NCI-H510A treated with DMSO at 0.1 percent for 48 hours (cell line): ENCODE measurements at regions not wholly inside any gene's neighbourhood (a gene's known extent, or its start where the extent isn't known, plus 50 kb on each side); places are given as distances from the start of the nearest gene placed in this dataset.

Experiments used
- DNase-seq: peaks from one replicate; lab custom pipeline; 2025; lab: John Stamatoyannopoulos, UW

GRCh38 chr10:83983578-83984255 is 155.6 kb upstream of the GHITM start:
- DNase-seq: peak; percentile 42

- no peak for DNase-seq
Measured at GRCh38 chr10:83984256-83984640, 155.1 kb upstream of the GHITM start.

DNA sequence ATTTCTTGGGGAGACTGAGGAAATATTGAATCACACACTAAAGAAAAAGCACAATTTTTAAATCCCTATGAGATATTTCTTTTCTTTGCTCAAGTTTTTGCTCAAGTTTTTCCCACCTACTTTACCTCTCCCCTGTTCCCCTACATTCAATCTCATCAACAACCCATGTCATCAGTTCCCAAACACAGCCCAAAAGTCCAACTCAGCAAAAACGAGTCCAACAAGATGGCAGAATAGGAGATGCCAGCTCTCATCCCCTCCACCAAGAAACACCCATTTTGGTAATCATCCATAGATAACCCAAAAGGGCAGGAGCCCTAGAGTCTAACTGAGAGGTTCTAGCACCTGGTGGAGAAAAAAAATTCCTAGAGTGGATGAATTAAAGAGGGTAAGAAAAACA is 152.5 kb upstream of the GHITM start:
- no peak for DNase-seq

DNA sequence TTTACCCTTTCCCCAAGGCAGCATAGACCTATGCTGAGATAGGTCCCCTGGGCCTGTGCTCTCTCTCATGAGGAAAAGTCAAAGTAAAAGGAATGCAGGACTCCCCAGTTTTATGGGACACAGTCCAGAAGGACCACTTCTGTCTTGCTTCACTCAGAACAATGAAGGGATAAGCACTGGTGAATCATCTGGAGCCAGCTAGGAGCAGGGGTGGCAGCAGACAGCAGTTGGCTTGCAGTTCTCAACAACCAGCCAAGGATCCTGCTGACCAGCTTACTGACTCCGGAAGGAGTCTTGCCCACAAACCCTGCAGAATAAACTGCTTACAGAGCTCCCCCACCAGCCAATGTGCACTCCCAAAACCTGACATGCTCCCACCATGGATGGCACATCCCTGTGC is 152.1 kb upstream of the GHITM start:
- no peak for DNase-seq

DNA sequence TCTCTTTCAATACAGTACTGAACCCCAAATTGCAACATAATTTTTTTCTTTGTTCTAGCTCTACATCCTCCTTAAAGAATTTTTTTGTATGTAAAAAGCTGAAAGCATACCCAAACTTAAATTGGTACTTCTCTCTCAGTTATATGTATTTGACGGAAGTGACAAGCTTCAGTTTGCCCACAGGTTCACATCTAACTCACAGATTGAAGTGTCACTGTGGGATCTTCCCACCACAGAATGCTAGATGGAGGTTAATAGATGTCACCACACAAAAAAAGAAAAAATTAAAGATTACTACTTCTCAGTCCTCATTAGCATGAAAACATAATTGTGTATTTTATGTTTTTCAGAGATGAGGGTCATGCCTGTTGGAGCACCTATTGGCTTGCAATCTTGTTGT is 150.9 kb upstream of the GHITM start:
- DNase-seq: no peak

GRCh38 chr10:83990126-83990525 is 149.2 kb upstream of the GHITM start:
- DNase-seq: no peak

DNA sequence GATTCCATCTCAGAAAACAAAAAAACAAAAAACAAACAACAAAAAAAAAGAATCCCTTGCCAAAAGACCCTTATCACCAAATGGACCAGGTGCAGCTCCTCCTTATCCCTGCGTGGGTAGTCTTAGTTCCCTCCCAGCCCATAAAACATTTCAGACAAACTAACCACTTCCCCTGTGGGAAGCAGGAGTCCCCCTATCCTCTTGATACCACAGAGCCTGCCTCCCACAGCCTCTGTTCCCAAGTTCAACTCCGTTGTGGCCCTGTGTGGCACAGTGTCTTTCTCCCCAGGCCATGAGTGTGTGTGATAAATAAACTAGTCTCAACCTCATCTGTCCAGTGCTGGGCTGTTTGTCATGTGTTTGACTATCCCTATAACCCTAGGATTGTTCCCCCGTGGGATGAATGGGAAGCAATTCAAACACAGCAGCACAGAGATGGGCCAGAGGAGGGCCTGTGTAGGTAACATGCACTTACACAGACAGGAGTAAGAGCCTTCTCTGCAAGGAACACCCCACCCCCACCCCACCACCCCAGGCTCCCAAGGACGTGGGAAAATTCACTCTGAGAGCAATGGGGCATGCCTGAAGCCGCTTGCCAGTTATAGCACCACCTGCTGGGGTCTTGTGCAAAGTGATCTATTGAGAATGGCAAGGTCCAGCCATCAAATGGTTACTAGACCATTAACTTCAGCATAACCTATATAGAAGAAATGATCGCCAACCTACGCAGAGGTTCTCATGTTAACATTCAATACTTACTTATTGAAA is 147.1 kb upstream of the GHITM start:
- no peak for DNase-seq

- no peak for DNase-seq
Measured at GRCh38 chr10:83994325-83994724, 145.0 kb upstream of the GHITM start.

- DNase-seq: no peak
Measured at GRCh38 chr10:83995738-83996331, 143.5 kb upstream of the GHITM start.

DNA sequence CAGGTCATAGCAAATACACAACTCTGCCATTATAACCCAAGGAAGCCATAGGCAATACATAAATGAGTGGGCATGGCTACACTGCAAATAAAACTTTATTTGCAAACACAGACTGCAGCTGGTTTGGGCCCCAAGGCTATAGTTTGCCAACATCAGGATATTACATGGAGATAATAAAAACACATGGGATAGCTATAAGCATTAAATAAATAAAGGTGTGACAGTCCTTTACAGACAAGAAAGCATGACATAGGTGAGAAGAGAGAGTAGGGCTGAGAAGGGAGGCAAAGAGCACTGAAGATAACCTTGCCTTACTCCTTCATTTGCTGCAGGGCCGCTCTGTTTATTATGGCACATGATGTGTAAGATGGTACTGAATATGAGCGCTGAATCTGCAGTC is 135.1 kb upstream of the GHITM start:
- DNase-seq: no peak

DNA sequence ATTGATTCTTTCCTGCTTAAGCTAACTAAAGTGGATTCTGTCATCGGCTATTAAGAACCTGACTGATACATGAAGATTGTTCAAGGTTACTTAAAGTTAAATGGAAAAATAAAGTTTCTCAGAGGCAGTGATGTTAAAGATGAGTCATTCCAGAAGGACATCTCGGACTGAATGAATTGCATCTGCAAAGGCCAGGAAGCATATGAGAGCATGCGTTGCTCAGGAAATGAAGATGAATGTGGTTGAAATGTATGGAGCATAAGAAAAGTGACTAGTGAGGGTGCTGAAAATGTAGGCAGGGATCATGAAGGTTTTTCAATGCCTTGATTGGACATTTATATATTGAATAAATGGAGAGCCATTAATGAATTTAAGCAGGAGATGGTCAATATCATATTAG is 133.9 kb upstream of the GHITM start:
- DNase-seq: no peak

DNA sequence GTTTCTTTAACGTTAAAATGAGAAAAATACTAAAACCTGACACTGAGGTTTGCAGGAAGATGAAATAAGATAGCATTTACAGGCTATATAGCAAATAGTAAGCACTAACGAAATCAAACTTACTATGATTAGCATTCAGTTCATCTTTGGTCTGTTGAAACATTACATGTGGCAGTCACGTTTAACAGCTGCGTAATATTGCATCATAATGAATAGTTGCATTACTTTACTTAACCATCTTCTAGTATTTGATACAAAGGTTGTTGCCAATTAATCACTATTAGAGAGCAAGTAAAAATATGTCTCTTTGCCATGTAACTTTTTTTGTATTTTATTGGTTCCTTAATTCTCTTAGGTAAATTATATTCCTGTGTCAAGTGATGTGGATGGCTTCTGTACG is 131.8 kb upstream of the GHITM start:
- DNase-seq: no peak

GRCh38 chr10:84008878-84009277 is 130.4 kb upstream of the GHITM start:
- no peak for DNase-seq

DNA sequence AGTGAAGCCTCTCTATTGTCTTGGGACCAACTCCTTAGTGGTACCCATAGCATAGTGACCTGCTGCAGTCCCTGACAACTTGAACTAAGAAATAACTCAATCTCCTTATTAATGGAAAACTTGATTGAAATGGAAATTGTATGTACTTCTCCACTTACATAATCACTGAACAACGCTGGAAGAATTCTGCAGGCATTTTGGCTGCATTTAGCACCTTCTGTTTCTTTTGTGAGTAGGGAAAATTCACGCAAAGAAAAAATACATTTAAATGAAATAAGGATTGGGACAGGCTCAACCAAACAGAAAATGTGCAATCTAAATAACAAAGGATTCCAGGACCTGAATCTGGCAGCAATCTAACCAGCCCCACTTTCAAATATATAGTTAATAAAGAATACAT is 126.9 kb upstream of the GHITM start:
- DNase-seq: no peak

- no peak for DNase-seq
Measured at GRCh38 chr10:84012831-84013458, 126.4 kb upstream of the GHITM start.

- DNase-seq: no peak
Measured at GRCh38 chr10:84015877-84016595, 123.3 kb upstream of the GHITM start.

GRCh38 chr10:84018826-84019225 is 120.5 kb upstream of the GHITM start:
- DNase-seq: no peak

GRCh38 chr10:84019854-84020458 is 119.4 kb upstream of the GHITM start:
- DNase-seq: peak; percentile 38

DNA sequence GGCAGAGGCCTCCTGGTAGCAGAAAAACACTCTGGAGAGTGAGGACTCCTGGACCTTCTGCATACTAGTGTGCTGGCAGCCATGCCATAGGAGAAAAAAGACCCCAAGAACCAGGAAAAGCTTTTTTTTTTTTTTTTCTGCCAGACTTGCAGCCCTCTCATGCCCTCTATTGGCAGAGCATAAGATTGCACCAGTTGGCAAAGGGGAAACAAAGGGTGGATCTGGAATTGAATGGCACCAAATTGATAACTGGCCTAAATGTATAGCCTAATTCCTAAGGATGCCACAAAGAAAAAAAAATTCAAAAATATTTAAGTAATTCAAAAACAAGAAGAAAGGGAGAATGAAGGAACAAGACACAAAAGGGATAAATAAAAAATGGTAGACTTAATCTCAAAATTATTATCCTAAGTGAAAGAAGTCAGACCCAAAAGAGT is 112.5 kb upstream of the GHITM start:
- DNase-seq: peak; percentile 12

DNA sequence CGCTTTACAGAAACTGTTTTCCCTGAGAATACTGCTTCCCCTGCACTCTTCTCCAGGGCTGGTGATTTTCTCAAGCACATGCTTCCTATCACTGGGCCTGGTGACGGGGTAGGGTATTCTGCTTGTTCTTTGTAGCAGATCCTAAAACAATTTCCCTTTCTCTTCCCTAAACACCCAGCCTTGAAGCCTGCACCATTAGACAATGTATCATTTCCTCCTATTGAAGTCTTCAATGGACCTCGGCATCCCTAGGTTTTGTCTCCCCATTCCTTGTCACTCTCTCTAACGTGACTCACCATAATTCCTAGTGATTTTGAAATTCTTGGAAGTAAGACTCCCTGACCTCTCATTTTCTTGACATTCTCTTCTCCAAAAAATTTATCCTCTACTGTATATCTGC is 109.5 kb upstream of the GHITM start:
- no peak for DNase-seq

GRCh38 chr10:84038035-84038434 is 101.3 kb upstream of the GHITM start:
- DNase-seq: no peak

DNA sequence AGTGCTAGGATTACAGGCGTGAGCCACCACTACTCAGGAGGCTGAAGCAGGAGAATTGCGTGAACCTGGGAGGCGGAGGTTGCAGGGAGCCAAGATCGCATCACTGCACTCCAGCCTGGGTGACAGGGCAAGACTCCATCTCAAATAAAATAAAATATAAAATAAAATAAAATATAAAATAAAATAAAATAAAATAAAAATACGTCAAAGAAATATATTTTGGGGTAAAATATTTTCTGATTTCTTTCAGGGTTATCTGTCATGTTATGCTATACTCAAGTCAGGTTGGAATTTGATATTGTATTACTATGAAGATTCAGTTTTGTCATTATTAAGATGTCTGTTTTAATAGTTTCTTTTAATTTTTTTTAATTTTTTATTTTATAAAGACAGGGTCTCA is 99.4 kb upstream of the GHITM start:
- DNase-seq: no peak
